GM23248 (cell line): ENCODE measurements at regions not wholly inside any gene's neighbourhood (a gene's known extent, or its start where the extent isn't known, plus 50 kb on each side); places are given as distances from the start of the nearest gene placed in this dataset.

Source experiments
- EZH2 ChIP-seq: fragments of 200-600 bp; sonication (generic); IDR thresholded peaks from 2 replicates; pipeline ENCODE4 v1.6.1; 2018; ENCODE audit warnings: antibody characterized with exemption, mild to moderate bottlenecking; ENCODE audit not compliant: insufficient read depth, poor library complexity, severe bottlenecking
- EZH2phosphoT487 ChIP-seq: fragments of 200-600 bp; sonication (generic); IDR thresholded peaks from 2 replicates; pipeline ENCODE4 v1.6.1; 2018; ENCODE audit warnings: antibody characterized with exemption, moderate library complexity, mild to moderate bottlenecking, low read depth; ENCODE audit not compliant: insufficient read depth

GRCh38 chrX:155819966-155820491 lies 61.1 kb upstream of the VAMP7 start:
- TF ChIP-seq EZH2 (no peak), EZH2phosphoT487 (no peak)
